Pulmonary artery endothelial cell (primary cell): ENCODE measurements at regions not wholly inside any gene's neighbourhood (a gene's known extent, or its start where the extent isn't known, plus 50 kb on each side); places are given as distances from the start of the nearest gene placed in this dataset.

Experiments
- DNase-seq: peaks from one replicate; pipeline ENCODE4 v3.0.0-alpha.2; 2011; ENCODE audit warnings: low read depth, low spot score

- DNase-seq = no peak
These were observed 120.4 kb downstream of the ACKR3 start for GRCh38 chr2:236689981-236690380.

- no peak for DNase-seq
These were observed 121.1 kb downstream of the ACKR3 start for GRCh38 chr2:236690726-236691125.

- DNase-seq = no peak
These were observed 122.2 kb downstream of the ACKR3 start for GRCh38 chr2:236691799-236692167.

- no peak for DNase-seq
These were observed 123.3 kb downstream of the ACKR3 start for GRCh38 chr2:236692937-236693336.

- no peak for DNase-seq
These were observed 123.9 kb downstream of the ACKR3 start for GRCh38 chr2:236693531-236693930.

- DNase-seq = no peak
These were observed 124.7 kb downstream of the ACKR3 start for GRCh38 chr2:236694146-236694888.

GRCh38 chr2:236696834-236697233, 127.2 kb downstream of the ACKR3 start:
- DNase-seq = no peak

- DNase-seq = no peak
These were observed 128.5 kb downstream of the ACKR3 start for GRCh38 chr2:236698016-236698627.

- no peak for DNase-seq
These were observed 131.1 kb downstream of the ACKR3 start for GRCh38 chr2:236700703-236701102.

- no peak for DNase-seq
These were observed 133.2 kb downstream of the ACKR3 start for GRCh38 chr2:236702657-236703372.

GRCh38 chr2:236703373-236703709, 133.7 kb downstream of the ACKR3 start:
- no peak for DNase-seq

- DNase-seq = no peak
These were observed 134.3 kb downstream of the ACKR3 start for GRCh38 chr2:236703906-236704305.

- no peak for DNase-seq
These were observed 135.3 kb downstream of the ACKR3 start for GRCh38 chr2:236704887-236705286.

GRCh38 chr2:236705295-236706105, 135.9 kb downstream of the ACKR3 start:
- DNase-seq = no peak

GRCh38 chr2:236706288-236706687, 136.7 kb downstream of the ACKR3 start:
- no peak for DNase-seq

- DNase-seq = no peak
These were observed 137.2 kb downstream of the ACKR3 start for GRCh38 chr2:236706803-236707202.

- DNase-seq = no peak
These were observed 141.8 kb downstream of the ACKR3 start for GRCh38 chr2:236711440-236711839.

GRCh38 chr2:236712304-236712703, 142.7 kb downstream of the ACKR3 start:
- no peak for DNase-seq

GRCh38 chr2:236712961-236713673, 143.5 kb downstream of the ACKR3 start:
- no peak for DNase-seq

GRCh38 chr2:236714080-236714479, 144.5 kb downstream of the ACKR3 start:
- no peak for DNase-seq

GRCh38 chr2:236715077-236715476, 145.5 kb downstream of the ACKR3 start:
- no peak for DNase-seq
